SK-N-SH treated with all-trans-retinoic acid at 6 μM for 48 hours (cell line): ENCODE measurements at regions not wholly inside any gene's neighbourhood (a gene's known extent, or its start where the extent isn't known, plus 50 kb on each side); places are given as distances from the start of the nearest gene placed in this dataset.

Experiments
- RARB ChIP-seq: fragments of 250-450 bp; sonication (Bioruptor Pico); IDR thresholded peaks from 2 replicates; pipeline ENCODE4 v1.8.0; 2021; ENCODE audit warnings: mild to moderate bottlenecking, moderate library complexity
- ZC3H10 ChIP-seq: fragments of 250-450 bp; sonication (Bioruptor Pico); IDR thresholded peaks from 2 replicates; pipeline ENCODE4 v1.5.1; 2021; ENCODE audit warnings: mild to moderate bottlenecking, moderate library complexity

- TF ChIP-seq ZC3H10 (no peak), RARB (CRISPR knock-in tag) (no peak)
Observed at GRCh38 chr12:25009496-25010092, 60.7 kb upstream of the BCAT1 start.
